Inferior parietal cortex (tissue), 1 donor: ENCODE measurements at regions not wholly inside any gene's neighbourhood (a gene's known extent, or its start where the extent isn't known, plus 50 kb on each side); places are given as distances from the start of the nearest gene placed in this dataset.

Source experiments
- DNase-seq: peaks from one replicate; pipeline ENCODE4 v3.0.0-alpha.2; 2016; ENCODE audit errors: extremely low spot score

- no peak for DNase-seq
Measured at GRCh38 chr2:239462191-239462515, 61.3 kb upstream of the HDAC4 start.

- no peak for DNase-seq
Measured at GRCh38 chr2:239461291-239462190, 60.7 kb upstream of the HDAC4 start.

- DNase-seq: no peak
Measured at GRCh38 chr2:239460780-239461179, 60.0 kb upstream of the HDAC4 start.

- no peak for DNase-seq
Measured at GRCh38 chr2:239459606-239460005, 58.8 kb upstream of the HDAC4 start.

- no peak for DNase-seq
Measured at GRCh38 chr2:239459056-239459455, 58.2 kb upstream of the HDAC4 start.

GRCh38 chr2:239457586-239458445 lies 57.0 kb upstream of the HDAC4 start:
- no peak for DNase-seq

- no peak for DNase-seq
Measured at GRCh38 chr2:239456940-239457339, 56.1 kb upstream of the HDAC4 start.

- no peak for DNase-seq
Measured at GRCh38 chr2:239455436-239456203, 54.8 kb upstream of the HDAC4 start.

GRCh38 chr2:239454507-239454906 lies 53.7 kb upstream of the HDAC4 start:
- DNase-seq: no peak
